AG04450 (cell line): ENCODE measurements at regions not wholly inside any gene's neighbourhood (a gene's known extent, or its start where the extent isn't known, plus 50 kb on each side); places are given as distances from the start of the nearest gene placed in this dataset.

ENCODE experiments used
- CTCF ChIA-PET: fragments of 300-600, 350-600 bp; formaldehyde crosslinking; extraction: SDS; loops from one replicate; lab custom pipeline; 2022; ENCODE audit warnings: antibody characterized with exemption, inconsistent platforms; lab: Charles Lee
- POLR2A ChIA-PET: fragments of 350-600 bp; formaldehyde crosslinking; extraction: SDS; loops from one replicate; lab custom pipeline; 2021; ENCODE audit warnings: antibody characterized with exemption, inconsistent platforms; lab: Yijun Ruan, JAX
- DNase-seq: peaks from one replicate; pipeline ENCODE4 v3.0.0-alpha.2; 2011; ENCODE audit warnings: low read depth, low spot score
- H3K27ac ChIP-seq: one replicate; pipeline ENCODE4 v1.5.1; 2012; ENCODE audit warnings: low read depth, low read length, control low read depth
- H3K27me3 ChIP-seq: one replicate; pipeline ENCODE4 v1.6.0; 2012; ENCODE audit warnings: low read length; ENCODE audit not compliant: control insufficient read depth, insufficient read depth
- H3K4me3 ChIP-seq: 2 replicates; pipeline ENCODE4 v1.5.1; 2011; ENCODE audit warnings: mild to moderate bottlenecking, low read depth, low read length, control low read depth
- H3K9me3 ChIP-seq: 2 replicates; pipeline ENCODE4 v1.5.1; 2012; ENCODE audit warnings: low read length; ENCODE audit not compliant: control insufficient read depth, insufficient read depth
- TF ChIP-seq, protein P1 (sequence below): IDR thresholded peaks from 2 replicates; pipeline ENCODE4 v1.5.1; 2011; ENCODE audit warnings: low read depth, low read length, control low read depth, inconsistent platforms

DNA sequence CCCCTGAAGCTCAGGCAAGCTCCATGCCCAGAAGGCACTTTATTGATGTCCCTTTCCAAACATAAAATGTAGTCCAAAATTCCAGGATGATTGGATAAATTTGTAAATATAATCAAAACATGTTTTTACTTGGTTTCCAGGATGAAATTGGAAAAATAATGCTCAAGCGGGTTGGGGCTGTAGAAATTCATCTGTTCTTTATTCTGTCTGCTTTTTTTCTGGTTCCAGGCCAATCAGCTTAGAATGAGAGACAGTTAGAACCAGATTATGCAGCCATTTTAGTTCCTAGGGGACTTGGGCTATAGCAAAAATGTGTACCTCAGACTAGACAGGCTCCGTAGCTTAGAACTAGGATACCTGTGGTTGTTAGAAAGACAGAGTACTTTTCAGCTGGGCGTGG is 450.8 kb downstream of the MCTP2 start:
- Histone ChIP-seq H3K9me3 (no peaks in the 10 kb centered on the region), H3K27ac (no peak overlapping the region), H3K27me3 (no peaks in the 10 kb centered on the region), H3K4me3 (no peak overlapping the region)
- no peak for DNase-seq
- TF ChIP-seq, protein P1, sequence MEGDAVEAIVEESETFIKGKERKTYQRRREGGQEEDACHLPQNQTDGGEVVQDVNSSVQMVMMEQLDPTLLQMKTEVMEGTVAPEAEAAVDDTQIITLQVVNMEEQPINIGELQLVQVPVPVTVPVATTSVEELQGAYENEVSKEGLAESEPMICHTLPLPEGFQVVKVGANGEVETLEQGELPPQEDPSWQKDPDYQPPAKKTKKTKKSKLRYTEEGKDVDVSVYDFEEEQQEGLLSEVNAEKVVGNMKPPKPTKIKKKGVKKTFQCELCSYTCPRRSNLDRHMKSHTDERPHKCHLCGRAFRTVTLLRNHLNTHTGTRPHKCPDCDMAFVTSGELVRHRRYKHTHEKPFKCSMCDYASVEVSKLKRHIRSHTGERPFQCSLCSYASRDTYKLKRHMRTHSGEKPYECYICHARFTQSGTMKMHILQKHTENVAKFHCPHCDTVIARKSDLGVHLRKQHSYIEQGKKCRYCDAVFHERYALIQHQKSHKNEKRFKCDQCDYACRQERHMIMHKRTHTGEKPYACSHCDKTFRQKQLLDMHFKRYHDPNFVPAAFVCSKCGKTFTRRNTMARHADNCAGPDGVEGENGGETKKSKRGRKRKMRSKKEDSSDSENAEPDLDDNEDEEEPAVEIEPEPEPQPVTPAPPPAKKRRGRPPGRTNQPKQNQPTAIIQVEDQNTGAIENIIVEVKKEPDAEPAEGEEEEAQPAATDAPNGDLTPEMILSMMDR: no peak
- ChIA-PET CTCF (no interaction called here), POLR2A (no interaction called here)

DNA sequence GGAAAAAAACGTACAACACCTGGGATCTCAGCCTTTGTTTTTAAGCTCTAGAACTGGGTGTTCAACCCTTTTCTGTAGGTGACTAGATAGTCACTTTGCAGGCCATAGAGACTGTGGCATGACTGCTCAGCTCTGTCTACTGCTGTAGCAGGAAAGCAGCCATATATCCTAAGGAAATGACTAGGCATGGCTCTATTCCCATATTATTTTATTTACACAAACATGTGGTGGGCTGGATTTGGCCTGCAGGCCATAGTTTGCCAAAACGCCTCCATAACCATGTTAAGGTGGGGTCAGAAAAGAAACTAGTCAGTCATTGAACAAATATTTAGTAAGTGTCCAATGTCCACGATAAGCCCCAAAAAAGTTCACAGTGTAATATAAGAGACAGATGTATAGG is 452.5 kb downstream of the MCTP2 start:
- no peaks in the 10 kb centered on the region for H3K27me3 ChIP-seq
- TF ChIP-seq, protein P1: no peak
- POLR2A ChIA-PET: no interaction called here
- no peak overlapping the region for H3K27ac ChIP-seq
- no peaks in the 10 kb centered on the region for H3K9me3 ChIP-seq
- no peak for DNase-seq
- no peak overlapping the region for H3K4me3 ChIP-seq
- CTCF ChIA-PET: no interaction called here

DNA sequence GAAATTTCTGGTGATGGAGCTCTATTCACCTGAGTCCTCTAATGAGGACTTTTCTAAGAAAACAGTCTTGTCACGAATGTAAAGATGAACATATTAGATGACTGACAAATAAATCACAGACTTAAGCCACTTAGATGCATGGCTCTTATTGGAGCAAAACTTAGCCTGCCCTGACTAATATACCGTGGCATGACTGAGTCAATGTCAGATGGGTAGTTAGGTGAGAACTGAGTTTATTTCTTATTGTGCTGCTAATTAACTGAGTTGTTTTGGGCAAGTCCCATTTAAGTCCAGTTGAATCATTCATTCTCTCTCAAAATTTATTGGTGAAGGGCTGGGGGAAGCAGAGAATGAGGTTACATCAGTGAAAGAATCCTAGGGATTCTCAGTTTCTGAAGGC is 459.8 kb downstream of the MCTP2 start:
- POLR2A ChIA-PET: no interaction called here
- no peak for DNase-seq
- Histone ChIP-seq H3K27me3 (no peaks in the 10 kb centered on the region), H3K9me3 (no peaks in the 10 kb centered on the region), H3K27ac (no peak overlapping the region), H3K4me3 (no peak overlapping the region)
- CTCF ChIA-PET: no interaction called here
- TF ChIP-seq, protein P1: no peak

DNA sequence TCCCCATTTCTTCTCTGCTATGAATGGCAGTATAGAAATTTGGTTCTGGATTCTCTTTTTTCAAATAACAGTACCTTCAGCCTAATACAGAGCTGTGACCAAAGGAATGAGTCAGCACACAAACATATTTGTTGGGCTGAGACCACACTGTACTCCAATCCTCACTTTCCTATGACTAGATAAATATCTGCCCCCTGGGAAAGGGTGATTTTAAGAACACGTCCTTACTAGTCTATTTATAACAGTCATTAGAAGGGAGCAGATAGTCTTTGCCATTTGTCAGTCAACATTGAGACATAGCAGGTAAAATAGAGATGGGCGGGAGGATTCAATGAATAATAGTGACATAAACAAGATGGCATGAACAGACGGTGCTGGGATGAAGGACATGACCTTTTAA is 461.3 kb downstream of the MCTP2 start:
- CTCF ChIA-PET: no interaction called here

DNA sequence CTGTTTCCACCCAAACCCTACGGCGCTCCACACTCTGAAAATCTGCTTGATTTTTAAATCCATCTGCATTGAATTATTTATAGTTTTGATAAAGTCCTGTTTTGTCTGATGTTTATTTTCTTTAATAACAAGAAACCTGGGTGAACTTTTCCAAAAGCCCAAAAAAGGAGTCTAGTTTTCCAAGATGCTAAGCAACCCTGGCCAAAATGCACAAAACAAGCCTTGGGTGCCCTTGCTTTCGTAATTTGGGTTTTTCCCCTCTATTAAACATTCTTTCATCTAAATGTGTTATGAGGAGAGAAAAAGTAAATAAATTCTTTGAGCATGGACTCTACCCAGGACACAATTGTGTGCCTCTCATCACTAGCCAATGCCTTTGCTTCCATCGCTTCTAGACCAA is 468.9 kb downstream of the MCTP2 start:
- Histone ChIP-seq H3K27me3 (no peaks in the 10 kb centered on the region), H3K9me3 (no peaks in the 10 kb centered on the region), H3K4me3 (no peak overlapping the region), H3K27ac (no peak overlapping the region)
- TF ChIP-seq, protein P1: no peak
- no peak for DNase-seq
- POLR2A ChIA-PET: no interaction called here
- CTCF ChIA-PET: no interaction called here

More for the DNA sequence above, 461.3 kb downstream of the MCTP2 start:
- TF ChIP-seq, protein P1: no peak
- POLR2A ChIA-PET: no interaction called here
- Histone ChIP-seq H3K9me3 (no peaks in the 10 kb centered on the region), H3K27ac (no peak overlapping the region), H3K27me3 (no peaks in the 10 kb centered on the region), H3K4me3 (no peak overlapping the region)
- DNase-seq: no peak
